WTC11 (cell line): ENCODE measurements at regions not wholly inside any gene's neighbourhood (a gene's known extent, or its start where the extent isn't known, plus 50 kb on each side); places are given as distances from the start of the nearest gene placed in this dataset.

Experiments used
- ATAC-seq: fragments of 200-7000 bp; cut with Tn5 transposase; 2 replicates; pipeline ENCODE4 v1.10.0; 2021; ENCODE audit warnings: mild to moderate bottlenecking, moderate library complexity
- CTCF ChIA-PET: fragments of 300-600 bp; sonication (Branson Sonifier 250); formaldehyde crosslinking; loops from one replicate; lab custom pipeline; 2021; ENCODE audit warnings: antibody characterized with exemption; lab: Charles Lee
- POLR2A ChIA-PET: fragments of 350-600 bp; sonication (Branson Sonifier 250); formaldehyde crosslinking; loops from one replicate; lab custom pipeline; 2021; ENCODE audit warnings: antibody characterized with exemption; lab: Charles Lee
- DNase-seq: peaks from one replicate; pipeline ENCODE4 v3.0.0; 2021; ENCODE audit warnings: low spot score
- H3K27ac Mint-ChIP-seq: 2 replicates; pipeline ENCODE4 v1.8.0; 2021; ENCODE audit warnings: mixed read lengths
- H3K27me3 Mint-ChIP-seq: 2 replicates; pipeline ENCODE4 v1.8.0; 2021; ENCODE audit warnings: low read depth, mild to moderate bottlenecking, moderate library complexity, mixed read lengths
- H3K36me3 Mint-ChIP-seq: 2 replicates; pipeline ENCODE4 v1.8.0; 2021; ENCODE audit warnings: mixed read lengths
- H3K4me1 Mint-ChIP-seq: 2 replicates; pipeline ENCODE4 v1.8.0; 2022; ENCODE audit warnings: mixed read lengths
- H3K4me3 Mint-ChIP-seq: 2 replicates; pipeline ENCODE4 v1.8.0; 2021; ENCODE audit warnings: mild to moderate bottlenecking, moderate library complexity, mixed read lengths
- H3K9me3 Mint-ChIP-seq: 2 replicates; pipeline ENCODE4 v1.8.0; 2021; ENCODE audit warnings: mixed read lengths
- ATF6 ChIP-seq: sonication (generic); formaldehyde crosslinking; IDR thresholded peaks from 2 replicates; pipeline ENCODE4 v1.8.1; 2023; ENCODE audit warnings: mild to moderate bottlenecking, missing genetic modification reagents
- CREB1 ChIP-seq: sonication (generic); formaldehyde crosslinking; IDR thresholded peaks from 2 replicates; pipeline ENCODE4 v1.8.0; 2023; ENCODE audit warnings: mild to moderate bottlenecking, missing genetic modification reagents
- ETV6 ChIP-seq: sonication (generic); formaldehyde crosslinking; IDR thresholded peaks from 2 replicates; pipeline ENCODE4 v1.8.1; 2022; ENCODE audit warnings: mild to moderate bottlenecking, missing genetic modification reagents
- JUN ChIP-seq: sonication (generic); formaldehyde crosslinking; IDR thresholded peaks from 2 replicates; pipeline ENCODE4 v1.8.0; 2023; ENCODE audit warnings: mild to moderate bottlenecking, missing genetic modification reagents
- MYBL2 ChIP-seq: sonication (generic); formaldehyde crosslinking; IDR thresholded peaks from 2 replicates; pipeline ENCODE4 v1.8.1; 2023; ENCODE audit warnings: mild to moderate bottlenecking, moderate library complexity, missing genetic modification reagents
- PREB ChIP-seq: sonication (generic); formaldehyde crosslinking; IDR thresholded peaks from 2 replicates; pipeline ENCODE4 v1.8.1; 2022; ENCODE audit warnings: mild to moderate bottlenecking, missing genetic modification reagents, moderate library complexity, borderline replicate concordance
- SMAD3 ChIP-seq: sonication (generic); formaldehyde crosslinking; IDR thresholded peaks from 2 replicates; pipeline ENCODE4 v1.8.0; 2022; ENCODE audit warnings: missing genetic modification reagents, mild to moderate bottlenecking, borderline replicate concordance
- ZBTB21 ChIP-seq: sonication (generic); formaldehyde crosslinking; IDR thresholded peaks from 2 replicates; pipeline ENCODE4 v1.8.1; 2023; ENCODE audit warnings: mild to moderate bottlenecking, missing genetic modification reagents, borderline replicate concordance
- ZNF121 ChIP-seq: sonication (generic); formaldehyde crosslinking; IDR thresholded peaks from 2 replicates; pipeline ENCODE4 v1.8.0; 2023; ENCODE audit warnings: missing genetic modification reagents
- ZNF263 ChIP-seq: sonication (generic); formaldehyde crosslinking; IDR thresholded peaks from 2 replicates; pipeline ENCODE4 v1.8.1; 2022; ENCODE audit warnings: low read depth, mild to moderate bottlenecking, moderate library complexity, missing genetic modification reagents
- ZNF512 ChIP-seq: sonication (generic); formaldehyde crosslinking; IDR thresholded peaks from 2 replicates; pipeline ENCODE4 v1.8.1; 2022; ENCODE audit warnings: missing genetic modification reagents, borderline replicate concordance
- ZNF532 ChIP-seq: fragments of 250-450 bp; sonication (Bioruptor Pico); IDR thresholded peaks from 2 replicates; pipeline ENCODE4 v1.9.0; 2021; ENCODE audit warnings: mild to moderate bottlenecking, borderline replicate concordance
- ZNF671 ChIP-seq: fragments of 250-450 bp; sonication (Bioruptor Pico); IDR thresholded peaks from 2 replicates; pipeline ENCODE4 v1.8.0; 2021; ENCODE audit warnings: mild to moderate bottlenecking
- ZSCAN18 ChIP-seq: fragments of 250-450 bp; sonication (Bioruptor Pico); IDR thresholded peaks from 2 replicates; pipeline ENCODE4 v2.1.2; 2022; ENCODE audit warnings: mild to moderate bottlenecking, moderate library complexity
- TF ChIP-seq, protein P1 (sequence below): sonication (generic); formaldehyde crosslinking; IDR thresholded peaks from 2 replicates; pipeline ENCODE4 v1.8.0; 2023; ENCODE audit warnings: missing genetic modification reagents
- TF ChIP-seq, protein P2 (sequence below): sonication (generic); formaldehyde crosslinking; conservative IDR thresholded peaks from 2 replicates; pipeline ENCODE4 v1.8.1; 2023; ENCODE audit warnings: mild to moderate bottlenecking, low read depth, missing genetic modification reagents, moderate library complexity
- TF ChIP-seq, protein P3 (sequence below): fragments of 250-450 bp; sonication (Bioruptor Pico); IDR thresholded peaks from 2 replicates; pipeline ENCODE4 v1.9.0; 2021; ENCODE audit warnings: mild to moderate bottlenecking

GRCh38 chr16:49127103-49127502 is 154.5 kb downstream of the CBLN1 start:
- Mint-ChIP-seq H3K9me3 (no peaks in the 10 kb centered on the region), H3K27me3 (peaks cover 6% of the 10 kb centered on the region), H3K36me3 (no peaks in the 10 kb centered on the region), H3K27ac (no peak overlapping the region), H3K4me1 (peaks cover 7% of the 10 kb centered on the region), H3K4me3 (no peak overlapping the region)
- DNase-seq = peak; percentile 48
- TF ChIP-seq ETV6 (CRISPR knock-in tag) (no peak), ZSCAN18 (CRISPR knock-in tag) (no peak), MYBL2 (no peak), ZNF512 (CRISPR knock-in tag) (no peak), ZNF532 (no peak), ZBTB21 (CRISPR knock-in tag) (no peak), ZNF121 (CRISPR knock-in tag) (no peak), ZNF263 (CRISPR knock-in tag) (no peak), ATF6 (CRISPR knock-in tag) (no peak)
- TF ChIP-seq, protein P1, sequence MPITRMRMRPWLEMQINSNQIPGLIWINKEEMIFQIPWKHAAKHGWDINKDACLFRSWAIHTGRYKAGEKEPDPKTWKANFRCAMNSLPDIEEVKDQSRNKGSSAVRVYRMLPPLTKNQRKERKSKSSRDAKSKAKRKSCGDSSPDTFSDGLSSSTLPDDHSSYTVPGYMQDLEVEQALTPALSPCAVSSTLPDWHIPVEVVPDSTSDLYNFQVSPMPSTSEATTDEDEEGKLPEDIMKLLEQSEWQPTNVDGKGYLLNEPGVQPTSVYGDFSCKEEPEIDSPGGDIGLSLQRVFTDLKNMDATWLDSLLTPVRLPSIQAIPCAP (CRISPR knock-in tag) = no peak
- POLR2A ChIA-PET = interaction anchor here (0.7 kb wide), 1 partner anchor 11 kb away, joined by 3 read pairs; no protein-coding TSS in a partner anchor
- CTCF ChIA-PET = interaction anchor here (0.8 to 1.8 kb wide), 5 partner anchors 215 to 226 kb away, joined by 3 to 9 read pairs (median 3); no protein-coding TSS in a partner anchor
- no peak for ATAC-seq

- H3K27ac Mint-ChIP-seq = no peak overlapping the region
- H3K4me3 Mint-ChIP-seq = no peak overlapping the region
- ATAC-seq (no peak), DNase-seq (no peak)
- H3K27me3 Mint-ChIP-seq = peaks cover 8% of the 10 kb centered on the region
- ChIA-PET CTCF (no interaction called here), POLR2A (no interaction called here)
- no peaks in the 10 kb centered on the region for H3K36me3 Mint-ChIP-seq
- H3K4me1 Mint-ChIP-seq = peaks cover 8% of the 10 kb centered on the region
- H3K9me3 Mint-ChIP-seq = no peaks in the 10 kb centered on the region
- no peak for TF ChIP-seq PREB (CRISPR knock-in tag)
- TF ChIP-seq SMAD3 = no peak
- no peak for TF ChIP-seq ZNF671
- TF ChIP-seq, protein P2, sequence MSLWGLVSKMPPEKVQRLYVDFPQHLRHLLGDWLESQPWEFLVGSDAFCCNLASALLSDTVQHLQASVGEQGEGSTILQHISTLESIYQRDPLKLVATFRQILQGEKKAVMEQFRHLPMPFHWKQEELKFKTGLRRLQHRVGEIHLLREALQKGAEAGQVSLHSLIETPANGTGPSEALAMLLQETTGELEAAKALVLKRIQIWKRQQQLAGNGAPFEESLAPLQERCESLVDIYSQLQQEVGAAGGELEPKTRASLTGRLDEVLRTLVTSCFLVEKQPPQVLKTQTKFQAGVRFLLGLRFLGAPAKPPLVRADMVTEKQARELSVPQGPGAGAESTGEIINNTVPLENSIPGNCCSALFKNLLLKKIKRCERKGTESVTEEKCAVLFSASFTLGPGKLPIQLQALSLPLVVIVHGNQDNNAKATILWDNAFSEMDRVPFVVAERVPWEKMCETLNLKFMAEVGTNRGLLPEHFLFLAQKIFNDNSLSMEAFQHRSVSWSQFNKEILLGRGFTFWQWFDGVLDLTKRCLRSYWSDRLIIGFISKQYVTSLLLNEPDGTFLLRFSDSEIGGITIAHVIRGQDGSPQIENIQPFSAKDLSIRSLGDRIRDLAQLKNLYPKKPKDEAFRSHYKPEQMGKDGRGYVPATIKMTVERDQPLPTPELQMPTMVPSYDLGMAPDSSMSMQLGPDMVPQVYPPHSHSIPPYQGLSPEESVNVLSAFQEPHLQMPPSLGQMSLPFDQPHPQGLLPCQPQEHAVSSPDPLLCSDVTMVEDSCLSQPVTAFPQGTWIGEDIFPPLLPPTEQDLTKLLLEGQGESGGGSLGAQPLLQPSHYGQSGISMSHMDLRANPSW (CRISPR knock-in tag) = no peak
- TF ChIP-seq CREB1 (CRISPR knock-in tag) = no peak
- TF ChIP-seq JUN = no peak
- TF ChIP-seq, protein P3, sequence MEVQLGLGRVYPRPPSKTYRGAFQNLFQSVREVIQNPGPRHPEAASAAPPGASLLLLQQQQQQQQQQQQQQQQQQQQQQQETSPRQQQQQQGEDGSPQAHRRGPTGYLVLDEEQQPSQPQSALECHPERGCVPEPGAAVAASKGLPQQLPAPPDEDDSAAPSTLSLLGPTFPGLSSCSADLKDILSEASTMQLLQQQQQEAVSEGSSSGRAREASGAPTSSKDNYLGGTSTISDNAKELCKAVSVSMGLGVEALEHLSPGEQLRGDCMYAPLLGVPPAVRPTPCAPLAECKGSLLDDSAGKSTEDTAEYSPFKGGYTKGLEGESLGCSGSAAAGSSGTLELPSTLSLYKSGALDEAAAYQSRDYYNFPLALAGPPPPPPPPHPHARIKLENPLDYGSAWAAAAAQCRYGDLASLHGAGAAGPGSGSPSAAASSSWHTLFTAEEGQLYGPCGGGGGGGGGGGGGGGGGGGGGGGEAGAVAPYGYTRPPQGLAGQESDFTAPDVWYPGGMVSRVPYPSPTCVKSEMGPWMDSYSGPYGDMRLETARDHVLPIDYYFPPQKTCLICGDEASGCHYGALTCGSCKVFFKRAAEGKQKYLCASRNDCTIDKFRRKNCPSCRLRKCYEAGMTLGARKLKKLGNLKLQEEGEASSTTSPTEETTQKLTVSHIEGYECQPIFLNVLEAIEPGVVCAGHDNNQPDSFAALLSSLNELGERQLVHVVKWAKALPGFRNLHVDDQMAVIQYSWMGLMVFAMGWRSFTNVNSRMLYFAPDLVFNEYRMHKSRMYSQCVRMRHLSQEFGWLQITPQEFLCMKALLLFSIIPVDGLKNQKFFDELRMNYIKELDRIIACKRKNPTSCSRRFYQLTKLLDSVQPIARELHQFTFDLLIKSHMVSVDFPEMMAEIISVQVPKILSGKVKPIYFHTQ (CRISPR knock-in tag) = no peak
- TF ChIP-seq, protein P1 (CRISPR knock-in tag) = no peak
Observed at GRCh38 chr16:49121636-49122035, 160.0 kb downstream of the CBLN1 start.
